H1 (cell line): ENCODE measurements at regions not wholly inside any gene's neighbourhood (a gene's known extent, or its start where the extent isn't known, plus 50 kb on each side); places are given as distances from the start of the nearest gene placed in this dataset.

Source experiments
- PHF8 ChIP-seq: fragments of 200-600 bp; sonication (generic); conservative IDR thresholded peaks from 2 replicates; pipeline ENCODE4 v1.7.1; 2012; ENCODE audit warnings: low read depth, mild to moderate bottlenecking, inconsistent platforms, low read length, moderate library complexity

- TF ChIP-seq PHF8 = no peak
Observed at GRCh38 chr1:48123647-48124046, 98.9 kb upstream of the SLC5A9 start (continued).
